ENCODE measurements at regions not wholly inside any gene's neighbourhood (a gene's known extent, or its start where the extent isn't known, plus 50 kb on each side); places are given as distances from the start of the nearest gene placed in this dataset.
"Not testable (repeated sequence)": the region's sequence is repeated elsewhere in the genome, so short reads cannot be mapped to it uniquely, and the experiment has no call there.

GRCh38 chr12:83573671-83574070, 887.0 kb downstream of the TMTC2 start:
- no peak for TF ChIP-seq CTCF (conservative IDR thresholded peaks at IDR 0.05; ENCODE audit: low read depth, low read length)
- DNase-seq (ENCODE audit: low read depth): peak; percentile 30
- H3K4me3 ChIP-seq (ENCODE audit: low read depth, low read length): no peak overlapping the region

GRCh38 chr12:83559650-83560049, 872.9 kb downstream of the TMTC2 start:
- no peak for TF ChIP-seq CTCF (conservative IDR thresholded peaks at IDR 0.05; ENCODE audit: low read depth, low read length)
- no peak overlapping the region for H3K4me3 ChIP-seq (ENCODE audit: low read depth, low read length)
- no peak for DNase-seq (ENCODE audit: low read depth)

GRCh38 chr12:83556040-83556439, 869.3 kb downstream of the TMTC2 start:
- DNase-seq (ENCODE audit: low read depth); H3K4me3 ChIP-seq (ENCODE audit: low read depth, low read length): not testable (repeated sequence)

GRCh38 chr12:83541446-83541845, 854.7 kb downstream of the TMTC2 start:
- DNase-seq (ENCODE audit: low read depth): no peak
- no peak overlapping the region for H3K4me3 ChIP-seq (ENCODE audit: low read depth, low read length)
- no peak for TF ChIP-seq CTCF (conservative IDR thresholded peaks at IDR 0.05; ENCODE audit: low read depth, low read length)

GRCh38 chr12:83538361-83538965, 851.8 kb downstream of the TMTC2 start:
- H3K4me3 ChIP-seq (ENCODE audit: low read depth, low read length): no peak overlapping the region
- no peak for DNase-seq (ENCODE audit: low read depth)
- no peak for TF ChIP-seq CTCF (conservative IDR thresholded peaks at IDR 0.05; ENCODE audit: low read depth, low read length)

- TF ChIP-seq CTCF (conservative IDR thresholded peaks at IDR 0.05; ENCODE audit: low read depth, low read length): no peak
- DNase-seq (ENCODE audit: low read depth): no peak
- no peak overlapping the region for H3K4me3 ChIP-seq (ENCODE audit: low read depth, low read length)
These were observed 850.8 kb downstream of the TMTC2 start for GRCh38 chr12:83537428-83538053.

- DNase-seq (ENCODE audit: low read depth): no peak
- TF ChIP-seq CTCF (conservative IDR thresholded peaks at IDR 0.05; ENCODE audit: low read depth, low read length): no peak
- H3K4me3 ChIP-seq (ENCODE audit: low read depth, low read length): no peak overlapping the region
These were observed 849.8 kb downstream of the TMTC2 start for GRCh38 chr12:83536496-83536895.

Data from epithelial cell of proximal tubule (primary cell).